B cell (primary cell): ENCODE measurements at regions not wholly inside any gene's neighbourhood (a gene's known extent, or its start where the extent isn't known, plus 50 kb on each side); places are given as distances from the start of the nearest gene placed in this dataset.

ENCODE experiments used
- ATAC-seq: fragments of 200-7000 bp; cut with Tn5 transposase; one replicate; pipeline ENCODE4 v1.10.0; 2021; ENCODE audit warnings: low read depth, mild to moderate bottlenecking, moderate number of reproducible peaks, moderate library complexity
- CTCF ChIA-PET: fragments of 350-600 bp; sonication (Branson Sonifier 250); formaldehyde crosslinking; loops from one replicate; lab custom pipeline; 2021; ENCODE audit warnings: antibody characterized with exemption, inconsistent platforms; lab: Charles Lee
- POLR2A ChIA-PET: fragments of 350-600 bp; sonication (Branson Sonifier 250); formaldehyde crosslinking; loops from one replicate; lab custom pipeline; 2021; ENCODE audit warnings: antibody characterized with exemption; lab: Charles Lee
- DNase-seq: peaks from one replicate; pipeline ENCODE4 v3.0.0; 2013
- H2AFZ ChIP-seq: 2 replicates; pipeline ENCODE4 v1.6.1; 2012; ENCODE audit warnings: mild to moderate bottlenecking, low read depth, low read length; ENCODE audit not compliant: insufficient read depth, poor library complexity, severe bottlenecking
- H3K27ac ChIP-seq, 2 donors: 1 replicate in 1 of 2; 2 replicates in 1 of 2; pipeline ENCODE4 v1.5.1; 2012 to 2013; ENCODE audit warnings: low read length in 2 of 2, mild to moderate bottlenecking in 2 of 2, moderate library complexity in 1 of 2
- H3K27me3 ChIP-seq, 4 experiments: fragments of 200-600 bp in 1 of 4; sonication (generic) in 1 of 4; replicated peaks in 1 of 4; 1 replicate in 2 of 4; 2 replicates in 2 of 4; pipeline versions ENCODE4 v1.6.1 to v1.7.0; 2013 to 2016; ENCODE audit warnings: low read length in 3 of 4, mild to moderate bottlenecking in 2 of 4, mixed read lengths in 1 of 4, moderate library complexity in 1 of 4; ENCODE audit not compliant: insufficient read depth in 4 of 4, control insufficient read depth in 3 of 4; ENCODE audit errors: control extremely low read depth in 1 of 4
- H3K36me3 ChIP-seq, 2 experiments: replicated peaks in 1 of 2; 1 replicate in 1 of 2; 2 replicates in 1 of 2; pipeline versions ENCODE4 v1.6.1 to v1.7.1; 2013; ENCODE audit warnings: low read length in 1 of 2; ENCODE audit not compliant: insufficient read depth in 2 of 2, control insufficient read depth in 1 of 2; ENCODE audit errors: control extremely low read depth in 1 of 2, extremely low read depth in 1 of 2
- H3K4me1 ChIP-seq, 2 donors: fragments of 200-600 bp in 1 of 2; sonication (generic) in 1 of 2; 1 replicate in 1 of 2; 2 replicates in 1 of 2; pipeline versions ENCODE4 v1.5.1 to v1.6.1; 2013 to 2017; ENCODE audit warnings: low read length in 2 of 2; ENCODE audit not compliant: control insufficient read depth in 2 of 2, insufficient read depth in 2 of 2
- H3K4me2 ChIP-seq: replicated peaks from 2 replicates; pipeline ENCODE3; 2012; ENCODE audit warnings: mild to moderate bottlenecking, low read depth, low read length; ENCODE audit not compliant: poor library complexity, severe bottlenecking
- H3K4me3 ChIP-seq, 5 experiments: fragments of 200-600 bp in 1 of 5; sonication (generic) in 1 of 5; 1 replicate in 3 of 5; 2 replicates in 2 of 5; pipeline versions ENCODE4 v1.5.1 to v1.7.0; 2011 to 2016; ENCODE audit warnings: low read length in 4 of 5, mild to moderate bottlenecking in 4 of 5, low read depth in 2 of 5, control low read depth in 1 of 5, moderate library complexity in 1 of 5; ENCODE audit not compliant: insufficient read depth in 1 of 5; ENCODE audit errors: control extremely low read depth in 1 of 5, extremely low read depth in 1 of 5
- H3K79me2 ChIP-seq: fragments of 200-600 bp; sonication (generic); one replicate; pipeline ENCODE4 v1.6.0; 2016; ENCODE audit warnings: low read length; ENCODE audit not compliant: control insufficient read depth, insufficient read depth
- H3K9ac ChIP-seq: fragments of 200-600 bp; sonication (generic); 2 replicates; pipeline ENCODE4 v1.6.1; 2017; ENCODE audit warnings: mild to moderate bottlenecking, low read length, moderate library complexity
- H3K9me3 ChIP-seq, 3 donors: one replicate each; pipeline versions ENCODE4 v1.6.1 to v1.7.1; 2013; ENCODE audit warnings: low read length in 2 of 3; ENCODE audit not compliant: control insufficient read depth in 2 of 3, insufficient read depth in 1 of 3; ENCODE audit errors: control extremely low read depth in 1 of 3
- H4K20me1 ChIP-seq: 2 replicates; pipeline ENCODE4 v1.6.0; 2012; ENCODE audit warnings: mild to moderate bottlenecking, low read length; ENCODE audit not compliant: insufficient read depth, control insufficient read depth, poor library complexity, severe bottlenecking
- H3K27ac Mint-ChIP-seq: one replicate; pipeline ENCODE4 v1.8.0; 2021; ENCODE audit warnings: mixed read lengths
- H3K27me3 Mint-ChIP-seq: one replicate; pipeline ENCODE4 v1.8.0; 2021; ENCODE audit warnings: mixed read lengths
- H3K4me1 Mint-ChIP-seq: one replicate; pipeline ENCODE4 v1.8.0; 2021; ENCODE audit warnings: mixed read lengths
- H3K4me3 Mint-ChIP-seq: one replicate; pipeline ENCODE4 v1.8.0; 2021; ENCODE audit warnings: mixed read lengths
- H3K9me3 Mint-ChIP-seq: one replicate; pipeline ENCODE4 v1.8.0; 2022; ENCODE audit warnings: mixed read lengths; ENCODE audit not compliant: insufficient read depth
- CTCF ChIP-seq: fragments of 200-600 bp; IDR thresholded peaks from one replicate; pipeline ENCODE4 v1.8.0; 2022; ENCODE audit warnings: antibody characterized with exemption, mild to moderate bottlenecking
- EZH2 ChIP-seq: IDR thresholded peaks from 2 replicates; pipeline ENCODE4 v1.6.1; 2012; ENCODE audit warnings: borderline replicate concordance, low read depth, mild to moderate bottlenecking, moderate library complexity, low read length; ENCODE audit not compliant: insufficient read depth, poor library complexity, severe bottlenecking
- WGBS: methylation state at CpG from one replicate; pipeline ENCODE4 v1.1.5; 2013; ENCODE audit warnings: missing lambda C conversion rate; ENCODE audit not compliant: insufficient coverage; 5-methylcytosine and 5-hydroxymethylcytosine counted together
- intact Hi-C: fragments of 100-400 bp; cut with micrococcal nuclease; formaldehyde crosslinking; loops from one replicate; pipeline ENCODE4 v1.10.0; 2022

GRCh38 chr11:32033067-32033466, 57.8 kb upstream of the RCN1 start:
- no peak overlapping the region for H2AFZ ChIP-seq

GRCh38 chr11:32032478-32032877, 58.4 kb upstream of the RCN1 start:
- Histone ChIP-seq H2AFZ (no peak overlapping the region), H3K27ac (no peak overlapping the region), H3K4me1 (no peaks in the 10 kb centered on the region), H3K4me3 (no peak overlapping the region), H3K79me2 (no peaks in the 10 kb centered on the region), H3K9ac (no peak overlapping the region), H3K4me2 (no peak overlapping the region), H4K20me1 (no peaks in the 10 kb centered on the region), H3K36me3 (no peaks in the 10 kb centered on the region), H3K27me3 (no peaks in the 10 kb centered on the region), H3K9me3 (no peaks in the 10 kb centered on the region)
- ChIA-PET CTCF (interaction anchor here (1.5 kb wide), 1 partner anchor 25 kb away, joined by 3 read pairs; no protein-coding TSS in a partner anchor), POLR2A (no interaction called here)
- Mint-ChIP-seq H3K4me1 (no peaks in the 10 kb centered on the region), H3K4me3 (no peak overlapping the region), H3K27ac (no peak overlapping the region), H3K9me3 (no peaks in the 10 kb centered on the region), H3K27me3 (peaks cover 8% of the 10 kb centered on the region)
- no CpG with 5 or more reads among the region's 4 CpGs for WGBS
- no peak for ATAC-seq
- DNase-seq, result no peak
- intact Hi-C loops, result no loop called here
- TF ChIP-seq EZH2 (no peak), CTCF (no peak)

More at GRCh38 chr11:32033067-32033466, 57.8 kb upstream of the RCN1 start:
- DNase-seq (no peak), ATAC-seq (no peak)
- no CpG with 5 or more reads among the region's 2 CpGs for WGBS
- POLR2A ChIA-PET, result no interaction called here
- Mint-ChIP-seq H3K4me3 (no peak overlapping the region), H3K27me3 (peaks cover 9% of the 10 kb centered on the region), H3K27ac (no peak overlapping the region), H3K4me1 (no peaks in the 10 kb centered on the region), H3K9me3 (no peaks in the 10 kb centered on the region)
- CTCF ChIA-PET, result no interaction called here
- H3K9me3 ChIP-seq, result no peaks in the 10 kb centered on the region
- no peaks in the 10 kb centered on the region for H3K4me1 ChIP-seq
- no peak overlapping the region for H3K4me3 ChIP-seq
- no peak for TF ChIP-seq CTCF
- TF ChIP-seq EZH2, result no peak
- no peaks in the 10 kb centered on the region for H3K36me3 ChIP-seq
- no peaks in the 10 kb centered on the region for H3K79me2 ChIP-seq
- intact Hi-C loops, result no loop called here
- no peak overlapping the region for H3K4me2 ChIP-seq
- H3K9ac ChIP-seq, result no peak overlapping the region
- H4K20me1 ChIP-seq, result no peaks in the 10 kb centered on the region
- H3K27ac ChIP-seq, result no peak overlapping the region
- no peaks in the 10 kb centered on the region for H3K27me3 ChIP-seq
